Stimulated activated naive B cell treated with anti-CD40 and anti-IgM and Interleukin-4, amounts not matched to agents 10 μg/mL and 1 μg/mL and 100 μg/mL, for 72 hours (primary cell): ENCODE measurements at regions not wholly inside any gene's neighbourhood (a gene's known extent, or its start where the extent isn't known, plus 50 kb on each side); places are given as distances from the start of the nearest gene placed in this dataset.

Experiments used
- ATAC-seq, 2 donors: fragments of 150-1000 bp; cut with Tn5 transposase; replicated peaks; 2 replicates each; pipeline ENCODE4 v1.10.0; 2021; ENCODE audit warnings: moderate library complexity in 1 of 2
- DNase-seq: peaks from one replicate; pipeline ENCODE4 v3.0.0; 2021
- H3K27ac Mint-ChIP-seq: one replicate; pipeline ENCODE4 v1.8.0; 2022; ENCODE audit warnings: mild to moderate bottlenecking, mixed read lengths
- H3K27me3 Mint-ChIP-seq, 2 donors: one replicate each; pipeline ENCODE4 v1.8.0; 2022; ENCODE audit warnings: mixed read lengths in 2 of 2
- H3K36me3 Mint-ChIP-seq, 2 donors: one replicate each; pipeline ENCODE4 v1.8.0; 2022; ENCODE audit warnings: mixed read lengths in 2 of 2, mild to moderate bottlenecking in 1 of 2
- H3K4me1 Mint-ChIP-seq, 2 donors: one replicate each; pipeline ENCODE4 v1.8.0; 2022; ENCODE audit warnings: mixed read lengths in 2 of 2, mild to moderate bottlenecking in 1 of 2
- H3K4me3 Mint-ChIP-seq, 2 donors: one replicate each; pipeline ENCODE4 v1.8.0; 2022; ENCODE audit warnings: mild to moderate bottlenecking in 2 of 2, mixed read lengths in 2 of 2, moderate library complexity in 1 of 2
- H3K9me3 Mint-ChIP-seq, 2 donors: one replicate each; pipeline ENCODE4 v1.8.0; 2022; ENCODE audit warnings: mixed read lengths in 2 of 2, mild to moderate bottlenecking in 1 of 2

DNA sequence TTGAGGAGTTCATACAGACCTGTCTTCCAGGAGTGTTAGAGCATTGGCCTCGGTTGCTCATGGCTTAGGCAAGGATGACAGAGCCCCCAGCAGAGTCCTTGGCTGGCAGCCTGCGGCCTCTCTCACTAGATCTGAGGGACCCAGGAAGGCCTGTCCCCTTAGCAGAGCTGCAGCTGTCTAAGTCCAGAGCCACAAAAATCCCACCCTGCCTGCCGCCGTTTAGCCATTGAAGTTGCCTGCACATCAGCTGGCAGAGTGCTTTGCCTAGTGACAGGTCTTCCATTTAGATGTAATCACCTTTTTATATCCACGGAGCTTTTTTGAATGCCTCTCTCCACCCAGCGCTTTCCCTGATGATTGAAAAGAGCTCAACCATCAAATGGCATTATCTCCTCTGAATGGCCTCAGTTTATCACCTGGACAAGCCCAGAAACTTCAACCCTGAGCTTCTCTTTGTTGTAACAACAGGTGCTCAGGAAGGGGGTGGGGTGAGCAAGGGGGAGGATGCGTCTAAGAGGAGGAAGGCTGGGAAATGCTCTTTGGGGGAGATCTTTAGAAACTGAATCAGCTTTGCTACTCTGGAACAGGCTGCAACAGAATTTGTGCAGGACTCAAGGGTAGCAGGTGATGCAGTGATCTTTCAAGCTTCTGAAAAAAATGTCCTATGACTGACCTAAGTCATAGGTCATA, 71.9 kb downstream of the TNP1 start:
- H3K27me3 Mint-ChIP-seq = peaks cover 13 to 21% of the 10 kb centered on the region in 2 donors
- H3K9me3 Mint-ChIP-seq = no peaks in the 10 kb centered on the region
- DNase-seq (no peak), ATAC-seq (no peak)
- H3K27ac Mint-ChIP-seq = no peak overlapping the region
- H3K4me3 Mint-ChIP-seq = no peak overlapping the region
- H3K4me1 Mint-ChIP-seq = no peaks in the 10 kb centered on the region
- no peaks in the 10 kb centered on the region for H3K36me3 Mint-ChIP-seq

DNA sequence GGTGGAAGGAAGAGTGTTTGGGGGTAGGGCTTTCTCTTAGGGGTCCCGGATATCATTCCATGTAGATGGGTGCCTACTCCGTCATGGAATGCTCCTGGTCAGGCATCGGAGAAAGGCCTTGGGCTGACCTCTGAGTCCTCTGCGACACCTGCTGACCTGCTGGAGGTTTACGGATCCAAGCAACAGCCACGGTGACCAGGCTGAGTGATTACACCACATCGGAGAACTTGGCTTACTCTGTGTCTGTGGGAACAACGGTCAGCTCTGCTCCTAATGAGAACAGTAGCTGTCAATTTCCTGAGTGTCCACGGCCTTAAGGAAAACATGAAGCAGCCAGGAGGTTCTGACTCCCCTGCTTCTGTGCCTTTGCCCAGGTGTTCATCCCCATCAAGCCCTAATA, 73.2 kb downstream of the TNP1 start:
- no peak for ATAC-seq
- no peak for DNase-seq
- Mint-ChIP-seq H3K4me1 (no peaks in the 10 kb centered on the region), H3K4me3 (no peak overlapping the region), H3K9me3 (no peaks in the 10 kb centered on the region), H3K27ac (no peak overlapping the region), H3K27me3 (peaks cover 6 to 14% of the 10 kb centered on the region in 2 donors), H3K36me3 (no peaks in the 10 kb centered on the region)

- ATAC-seq (no peak), DNase-seq (no peak)
- H3K27ac Mint-ChIP-seq = no peak overlapping the region
- no peak overlapping the region for H3K4me3 Mint-ChIP-seq
- H3K36me3 Mint-ChIP-seq = no peaks in the 10 kb centered on the region
- peaks cover 17 to 21% of the 10 kb centered on the region in 2 donors for H3K27me3 Mint-ChIP-seq
- no peaks in the 10 kb centered on the region for H3K9me3 Mint-ChIP-seq
- no peaks in the 10 kb centered on the region for H3K4me1 Mint-ChIP-seq
Observed at GRCh38 chr2:216784456-216784855, 75.4 kb downstream of the TNP1 start.

DNA sequence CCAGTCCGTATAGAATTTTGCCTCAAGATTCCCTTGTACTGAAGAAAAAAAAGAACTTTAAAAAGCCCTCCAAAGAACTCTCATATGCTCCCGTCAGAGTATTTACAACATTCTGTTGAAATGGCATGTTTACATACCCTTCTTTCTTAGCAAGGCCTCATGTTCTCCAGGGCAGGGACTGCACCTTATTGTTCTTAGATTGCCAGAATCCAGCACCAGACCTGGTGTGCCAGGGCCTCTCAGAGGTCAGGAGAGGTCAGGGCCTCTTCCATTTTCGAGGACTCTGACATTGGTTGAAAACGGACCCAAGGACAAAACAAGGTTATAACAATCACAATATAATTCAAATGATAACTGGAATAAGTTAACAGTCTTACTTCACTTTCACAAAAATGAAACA, 78.2 kb downstream of the TNP1 start:
- no peak overlapping the region for H3K27ac Mint-ChIP-seq
- no peak for DNase-seq
- H3K4me1 Mint-ChIP-seq = no peaks in the 10 kb centered on the region
- no peak overlapping the region for H3K4me3 Mint-ChIP-seq
- no peak for ATAC-seq
- no peaks in the 10 kb centered on the region for H3K9me3 Mint-ChIP-seq
- H3K27me3 Mint-ChIP-seq = peaks cover 17 to 21% of the 10 kb centered on the region in 2 donors
- H3K36me3 Mint-ChIP-seq = no peaks in the 10 kb centered on the region

- no peak overlapping the region for H3K27ac Mint-ChIP-seq
- ATAC-seq = no peak
- no peak overlapping the region for H3K4me3 Mint-ChIP-seq
- H3K27me3 Mint-ChIP-seq = peaks cover 12 to 15% of the 10 kb centered on the region in 2 donors
- H3K4me1 Mint-ChIP-seq = no peaks in the 10 kb centered on the region
- H3K36me3 Mint-ChIP-seq = no peaks in the 10 kb centered on the region
- no peak for DNase-seq
- H3K9me3 Mint-ChIP-seq = no peaks in the 10 kb centered on the region
Observed at GRCh38 chr2:216780843-216781242, 79.0 kb downstream of the TNP1 start.

DNA sequence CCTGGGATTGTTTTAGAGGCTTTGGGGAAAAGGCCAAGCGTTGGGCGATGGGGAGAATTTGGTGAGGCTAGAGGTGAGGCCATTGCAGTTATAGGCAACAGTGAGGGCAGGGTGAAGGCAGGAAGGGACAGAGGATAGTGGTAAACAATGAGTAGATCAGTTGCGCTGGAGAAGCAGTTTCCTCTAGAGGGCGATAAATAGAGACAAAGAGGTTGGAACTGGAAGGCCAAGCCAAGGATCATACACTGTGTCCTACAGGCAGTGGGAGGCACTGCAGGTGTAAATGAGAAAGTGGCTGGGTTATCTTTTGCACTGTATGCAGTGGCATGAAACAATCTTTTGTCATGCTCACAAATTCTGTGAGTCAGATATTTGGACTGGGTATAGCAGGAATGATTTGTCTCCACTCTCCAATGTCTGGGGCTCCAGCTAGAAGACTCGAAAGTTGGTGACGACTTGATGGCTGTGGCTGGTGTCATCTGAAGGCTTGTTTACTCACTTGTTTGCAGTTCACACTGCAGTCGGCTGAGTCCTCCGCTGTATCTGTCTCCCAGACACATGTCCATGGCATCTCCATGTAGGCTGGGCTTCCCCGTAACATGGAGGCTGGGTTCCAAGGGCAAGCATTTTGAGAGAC, 82.1 kb downstream of the TNP1 start:
- Mint-ChIP-seq H3K9me3 (no peaks in the 10 kb centered on the region), H3K27me3 (peaks cover 18 to 21% of the 10 kb centered on the region in 2 donors), H3K4me3 (no peak overlapping the region), H3K4me1 (no peaks in the 10 kb centered on the region), H3K27ac (no peak overlapping the region), H3K36me3 (no peaks in the 10 kb centered on the region)
- DNase-seq (peak; percentile 28), ATAC-seq (peak; percentile 93 to 97)

DNA sequence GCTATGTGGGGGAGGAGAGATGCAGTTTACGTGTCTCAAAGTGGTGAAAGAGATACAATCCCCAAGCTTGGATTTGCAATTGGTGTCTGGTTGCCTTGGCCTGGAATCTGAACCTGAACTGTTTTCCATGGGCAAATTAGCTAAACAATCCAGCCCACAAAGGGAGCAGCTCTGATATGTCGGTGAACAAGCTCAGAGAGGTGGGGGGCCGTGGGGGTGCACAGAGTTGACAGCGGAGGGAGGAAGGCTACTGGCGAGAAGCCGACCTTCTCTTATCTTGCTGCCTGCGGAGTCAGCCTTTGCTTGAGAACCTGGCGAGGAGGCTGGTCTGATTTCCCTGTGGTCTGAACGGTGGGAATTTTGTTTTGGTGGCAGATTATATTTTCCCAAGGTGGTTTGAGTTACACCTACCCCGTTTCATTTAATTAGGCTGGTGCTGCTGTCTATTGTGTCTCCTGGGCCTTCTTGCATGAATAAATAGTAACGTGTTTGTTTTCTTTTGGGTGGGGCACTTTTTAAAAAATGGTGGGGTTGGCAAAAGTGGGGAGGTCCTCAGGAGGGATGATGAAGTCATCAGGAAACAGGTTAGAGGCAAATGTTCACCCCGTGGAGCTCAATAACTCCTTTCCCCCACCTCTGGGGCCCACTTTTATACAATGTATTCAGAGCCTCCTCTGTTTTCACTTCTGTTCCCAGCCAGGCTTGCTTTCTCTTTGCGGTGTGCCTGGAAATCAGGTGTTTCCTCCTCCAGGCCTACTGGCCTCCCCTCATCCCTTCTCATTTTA, 80.9 kb upstream of the IGFBP5 start:
- ATAC-seq = no peak
- H3K9me3 Mint-ChIP-seq = peaks cover 1 to 4% of the 10 kb centered on the region in 2 donors
- DNase-seq = no peak
- no peaks in the 10 kb centered on the region for H3K4me1 Mint-ChIP-seq
- H3K4me3 Mint-ChIP-seq = no peak overlapping the region
- peaks cover 16 to 25% of the 10 kb centered on the region in 2 donors for H3K27me3 Mint-ChIP-seq
- no peaks in the 10 kb centered on the region for H3K36me3 Mint-ChIP-seq
- H3K27ac Mint-ChIP-seq = no peak overlapping the region

DNA sequence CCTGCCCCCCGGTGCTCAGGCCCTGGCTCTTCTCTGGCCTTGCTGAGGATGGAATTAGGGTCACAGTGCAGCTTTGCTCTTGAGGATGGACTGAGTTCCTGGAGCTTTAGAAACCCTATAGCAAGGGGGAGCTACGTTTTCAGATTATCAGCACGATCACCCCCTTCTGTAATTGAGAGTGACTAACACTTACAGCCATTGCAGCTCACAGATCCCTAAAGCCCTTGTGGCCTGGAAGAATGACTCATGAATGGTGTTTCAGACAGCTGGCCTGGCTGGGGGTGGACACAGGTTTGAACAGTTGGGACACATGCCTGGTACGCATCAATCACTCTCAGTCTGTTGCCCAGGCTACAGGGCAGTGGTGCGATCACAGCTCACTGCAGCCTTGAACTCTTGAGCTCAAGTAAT, 79.7 kb upstream of the IGFBP5 start:
- DNase-seq (no peak), ATAC-seq (no peak)
- Mint-ChIP-seq H3K4me3 (no peak overlapping the region), H3K9me3 (peaks cover 3 to 4% of the 10 kb centered on the region in 2 donors), H3K4me1 (peaks cover 0 to 1% of the 10 kb centered on the region in 2 donors), H3K36me3 (no peaks in the 10 kb centered on the region), H3K27me3 (peaks cover 9 to 19% of the 10 kb centered on the region in 2 donors), H3K27ac (no peak overlapping the region)

- Mint-ChIP-seq H3K27me3 (peaks cover 13 to 14% of the 10 kb centered on the region in 2 donors), H3K27ac (no peak overlapping the region), H3K4me3 (no peak overlapping the region), H3K36me3 (no peaks in the 10 kb centered on the region), H3K4me1 (peaks cover 0 to 1% of the 10 kb centered on the region in 2 donors), H3K9me3 (peaks cover 3 to 4% of the 10 kb centered on the region in 2 donors)
- no peak for ATAC-seq
- DNase-seq = no peak
Observed at GRCh38 chr2:216774620-216775019, 79.3 kb upstream of the IGFBP5 start.

GRCh38 chr2:216774180-216774579, 78.8 kb upstream of the IGFBP5 start:
- ATAC-seq (no peak), DNase-seq (no peak)
- H3K36me3 Mint-ChIP-seq = no peaks in the 10 kb centered on the region
- peaks cover 0 to 1% of the 10 kb centered on the region in 2 donors for H3K4me1 Mint-ChIP-seq
- H3K4me3 Mint-ChIP-seq = no peak overlapping the region
- H3K27me3 Mint-ChIP-seq = peaks cover 14 to 17% of the 10 kb centered on the region in 2 donors
- no peak overlapping the region for H3K27ac Mint-ChIP-seq
- H3K9me3 Mint-ChIP-seq = peaks cover 4% of the 10 kb centered on the region in 2 donors

GRCh38 chr2:216773072-216773471, 77.7 kb upstream of the IGFBP5 start:
- Mint-ChIP-seq H3K4me1 (peaks cover 0 to 1% of the 10 kb centered on the region in 2 donors), H3K9me3 (peaks cover 4% of the 10 kb centered on the region in 2 donors), H3K27ac (no peak overlapping the region), H3K4me3 (no peak overlapping the region), H3K27me3 (peaks cover 14 to 27% of the 10 kb centered on the region in 2 donors), H3K36me3 (no peaks in the 10 kb centered on the region)
- DNase-seq (no peak), ATAC-seq (no peak)

DNA sequence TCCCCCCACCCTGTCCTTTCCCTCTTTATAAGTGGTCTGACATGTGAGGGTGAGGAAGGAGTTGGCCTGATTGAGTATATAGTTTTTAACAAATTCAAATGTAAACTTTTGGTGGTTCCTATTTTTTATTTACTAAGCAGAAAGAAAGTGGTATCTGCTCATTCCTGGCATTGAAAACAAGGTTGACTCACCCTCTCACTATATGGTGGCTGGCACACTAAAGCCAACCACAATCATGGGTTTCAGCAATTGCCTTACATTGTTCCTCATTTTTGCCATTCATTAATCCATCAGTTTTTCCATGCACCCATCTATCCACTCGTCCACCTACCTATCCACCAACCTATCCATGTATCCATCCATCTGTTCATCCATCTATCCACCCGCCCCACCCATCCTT, 75.4 kb upstream of the IGFBP5 start:
- H3K4me1 Mint-ChIP-seq = peaks cover 0 to 1% of the 10 kb centered on the region in 2 donors
- H3K27ac Mint-ChIP-seq = no peak overlapping the region
- DNase-seq = no peak
- H3K36me3 Mint-ChIP-seq = no peaks in the 10 kb centered on the region
- ATAC-seq = peak in 1 of 2 donors; percentile 19
- H3K4me3 Mint-ChIP-seq = no peak overlapping the region
- H3K27me3 Mint-ChIP-seq = peaks cover 19 to 34% of the 10 kb centered on the region in 2 donors
- peaks cover 4% of the 10 kb centered on the region in 2 donors for H3K9me3 Mint-ChIP-seq

DNA sequence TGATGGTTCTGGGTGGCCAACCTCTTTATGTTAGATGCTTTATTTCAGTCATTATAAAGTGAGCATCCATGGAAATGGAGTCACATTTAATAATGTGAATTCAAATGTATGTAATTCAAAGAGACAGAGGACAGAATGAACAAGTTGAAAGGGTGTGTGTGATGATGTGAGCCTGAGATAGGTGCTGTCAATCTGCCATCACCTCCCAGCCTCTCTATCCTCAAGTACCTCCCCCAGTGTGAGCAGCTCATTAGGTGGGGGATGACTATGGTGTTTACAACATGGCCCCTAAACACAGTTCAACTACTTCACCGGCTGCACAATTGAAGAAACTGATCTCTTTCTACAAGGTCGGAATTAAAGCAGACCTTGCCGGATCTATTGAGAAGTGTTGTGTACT, 74.7 kb upstream of the IGFBP5 start:
- DNase-seq (no peak), ATAC-seq (no peak)
- Mint-ChIP-seq H3K4me3 (no peak overlapping the region), H3K36me3 (no peaks in the 10 kb centered on the region), H3K27ac (no peak overlapping the region), H3K9me3 (peaks cover 4% of the 10 kb centered on the region in 2 donors), H3K4me1 (peaks cover 0 to 3% of the 10 kb centered on the region in 2 donors), H3K27me3 (peaks cover 22 to 41% of the 10 kb centered on the region in 2 donors)

DNA sequence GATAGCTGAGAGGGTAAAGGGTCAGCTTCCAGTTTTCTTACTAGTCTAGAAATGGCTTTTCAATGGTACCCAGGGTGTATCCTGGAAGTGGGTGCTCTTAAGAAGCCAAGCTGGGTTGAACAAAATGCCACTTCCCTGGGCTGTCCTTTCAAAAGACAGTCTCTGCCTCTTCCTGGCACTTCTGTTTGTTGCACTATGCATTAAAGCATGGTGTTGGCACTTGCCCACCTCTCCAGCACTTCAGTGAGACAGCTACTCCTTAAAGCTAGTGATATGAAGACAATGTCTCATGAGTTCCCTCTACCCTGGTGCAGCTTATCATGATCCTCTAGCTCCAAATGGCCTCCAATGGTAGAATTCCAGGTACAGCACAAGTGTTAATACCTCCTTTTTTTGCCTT, 74.3 kb upstream of the IGFBP5 start:
- peaks cover 0 to 3% of the 10 kb centered on the region in 2 donors for H3K4me1 Mint-ChIP-seq
- H3K36me3 Mint-ChIP-seq = no peaks in the 10 kb centered on the region
- no peak overlapping the region for H3K4me3 Mint-ChIP-seq
- ATAC-seq (no peak), DNase-seq (no peak)
- no peak overlapping the region for H3K27ac Mint-ChIP-seq
- peaks cover 21 to 42% of the 10 kb centered on the region in 2 donors for H3K27me3 Mint-ChIP-seq
- H3K9me3 Mint-ChIP-seq = peaks cover 4% of the 10 kb centered on the region in 2 donors
